ENCODE measurements at regions not wholly inside any gene's neighbourhood (a gene's known extent, or its start where the extent isn't known, plus 50 kb on each side); places are given as distances from the start of the nearest gene placed in this dataset.

DNA sequence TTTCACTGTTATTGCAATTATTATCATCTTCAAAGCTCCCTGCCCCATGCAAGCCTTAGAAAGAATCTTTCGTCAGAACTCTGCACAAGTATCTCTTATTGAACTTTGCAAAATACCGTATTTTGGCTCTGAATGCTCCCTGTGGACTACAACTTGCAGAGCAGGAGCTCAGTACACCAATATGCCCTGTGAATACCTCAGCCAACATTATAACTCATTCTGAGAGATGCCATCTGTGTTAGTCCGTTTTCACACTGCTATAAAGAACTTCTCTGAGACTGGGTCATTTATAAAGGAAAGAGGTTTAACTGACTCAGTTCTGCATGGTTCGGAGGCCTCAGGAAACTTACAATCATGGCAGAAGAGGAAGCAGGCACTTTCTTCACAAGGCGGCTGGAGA lies 87.2 kb upstream of the XYLT1 start (continued):
- no peak for TF ChIP-seq ZNF180 (CRISPR knock-in tag; IDR thresholded peaks at IDR 0.05; ENCODE audit: borderline replicate concordance, low read depth)
- TF ChIP-seq ZNF24 (IDR thresholded peaks at IDR 0.05) = no peak
- TF ChIP-seq JARID2 (CRISPR knock-in tag; IDR thresholded peaks at IDR 0.05; ENCODE audit: insufficient replicate concordance) = no peak
- TF ChIP-seq DMAP1 (CRISPR knock-in tag; IDR thresholded peaks at IDR 0.05) = no peak
- TF ChIP-seq, protein P1, sequence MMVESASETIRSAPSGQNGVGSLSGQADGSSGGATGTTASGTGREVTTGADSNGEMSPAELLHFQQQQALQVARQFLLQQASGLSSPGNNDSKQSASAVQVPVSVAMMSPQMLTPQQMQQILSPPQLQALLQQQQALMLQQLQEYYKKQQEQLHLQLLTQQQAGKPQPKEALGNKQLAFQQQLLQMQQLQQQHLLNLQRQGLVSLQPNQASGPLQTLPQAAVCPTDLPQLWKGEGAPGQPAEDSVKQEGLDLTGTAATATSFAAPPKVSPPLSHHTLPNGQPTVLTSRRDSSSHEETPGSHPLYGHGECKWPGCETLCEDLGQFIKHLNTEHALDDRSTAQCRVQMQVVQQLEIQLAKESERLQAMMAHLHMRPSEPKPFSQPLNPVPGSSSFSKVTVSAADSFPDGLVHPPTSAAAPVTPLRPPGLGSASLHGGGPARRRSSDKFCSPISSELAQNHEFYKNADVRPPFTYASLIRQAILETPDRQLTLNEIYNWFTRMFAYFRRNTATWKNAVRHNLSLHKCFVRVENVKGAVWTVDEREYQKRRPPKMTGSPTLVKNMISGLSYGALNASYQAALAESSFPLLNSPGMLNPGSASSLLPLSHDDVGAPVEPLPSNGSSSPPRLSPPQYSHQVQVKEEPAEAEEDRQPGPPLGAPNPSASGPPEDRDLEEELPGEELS (CRISPR knock-in tag; IDR thresholded peaks at IDR 0.05) = no peak
- no peak for TF ChIP-seq REPIN1 (CRISPR knock-in tag; IDR thresholded peaks at IDR 0.05; ENCODE audit: borderline replicate concordance, low read depth)
- TF ChIP-seq, protein P2, sequence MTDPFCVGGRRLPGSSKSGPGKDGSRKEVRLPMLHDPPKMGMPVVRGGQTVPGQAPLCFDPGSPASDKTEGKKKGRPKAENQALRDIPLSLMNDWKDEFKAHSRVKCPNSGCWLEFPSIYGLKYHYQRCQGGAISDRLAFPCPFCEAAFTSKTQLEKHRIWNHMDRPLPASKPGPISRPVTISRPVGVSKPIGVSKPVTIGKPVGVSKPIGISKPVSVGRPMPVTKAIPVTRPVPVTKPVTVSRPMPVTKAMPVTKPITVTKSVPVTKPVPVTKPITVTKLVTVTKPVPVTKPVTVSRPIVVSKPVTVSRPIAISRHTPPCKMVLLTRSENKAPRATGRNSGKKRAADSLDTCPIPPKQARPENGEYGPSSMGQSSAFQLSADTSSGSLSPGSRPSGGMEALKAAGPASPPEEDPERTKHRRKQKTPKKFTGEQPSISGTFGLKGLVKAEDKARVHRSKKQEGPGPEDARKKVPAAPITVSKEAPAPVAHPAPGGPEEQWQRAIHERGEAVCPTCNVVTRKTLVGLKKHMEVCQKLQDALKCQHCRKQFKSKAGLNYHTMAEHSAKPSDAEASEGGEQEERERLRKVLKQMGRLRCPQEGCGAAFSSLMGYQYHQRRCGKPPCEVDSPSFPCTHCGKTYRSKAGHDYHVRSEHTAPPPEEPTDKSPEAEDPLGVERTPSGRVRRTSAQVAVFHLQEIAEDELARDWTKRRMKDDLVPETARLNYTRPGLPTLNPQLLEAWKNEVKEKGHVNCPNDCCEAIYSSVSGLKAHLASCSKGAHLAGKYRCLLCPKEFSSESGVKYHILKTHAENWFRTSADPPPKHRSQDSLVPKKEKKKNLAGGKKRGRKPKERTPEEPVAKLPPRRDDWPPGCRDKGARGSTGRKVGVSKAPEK (CRISPR knock-in tag; IDR thresholded peaks at IDR 0.05; ENCODE audit: borderline replicate concordance) = no peak
- TF ChIP-seq ZNF124 (CRISPR knock-in tag; IDR thresholded peaks at IDR 0.05) = no peak
- no peak for TF ChIP-seq PHF20 (CRISPR knock-in tag; IDR thresholded peaks at IDR 0.05)
- no peak for TF ChIP-seq ZNF263 (CRISPR knock-in tag; IDR thresholded peaks at IDR 0.05)
- TF ChIP-seq, protein P3, sequence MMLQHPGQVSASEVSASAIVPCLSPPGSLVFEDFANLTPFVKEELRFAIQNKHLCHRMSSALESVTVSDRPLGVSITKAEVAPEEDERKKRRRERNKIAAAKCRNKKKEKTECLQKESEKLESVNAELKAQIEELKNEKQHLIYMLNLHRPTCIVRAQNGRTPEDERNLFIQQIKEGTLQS (CRISPR knock-in tag; IDR thresholded peaks at IDR 0.05) = no peak
- no peak for TF ChIP-seq NKX3-1 (CRISPR knock-in tag; IDR thresholded peaks at IDR 0.05)
- TF ChIP-seq NR2C2 (CRISPR knock-in tag; IDR thresholded peaks at IDR 0.05; ENCODE audit: borderline replicate concordance) = no peak
- no peak for TF ChIP-seq ARNT2 (CRISPR knock-in tag; IDR thresholded peaks at IDR 0.05; ENCODE audit: low read depth)
- TF ChIP-seq CAMTA2 (CRISPR knock-in tag; IDR thresholded peaks at IDR 0.05; ENCODE audit: borderline replicate concordance) = no peak

All from HepG2 (cell line).